ENCODE measurements at regions not wholly inside any gene's neighbourhood (a gene's known extent, or its start where the extent isn't known, plus 50 kb on each side); places are given as distances from the start of the nearest gene placed in this dataset.

DNA sequence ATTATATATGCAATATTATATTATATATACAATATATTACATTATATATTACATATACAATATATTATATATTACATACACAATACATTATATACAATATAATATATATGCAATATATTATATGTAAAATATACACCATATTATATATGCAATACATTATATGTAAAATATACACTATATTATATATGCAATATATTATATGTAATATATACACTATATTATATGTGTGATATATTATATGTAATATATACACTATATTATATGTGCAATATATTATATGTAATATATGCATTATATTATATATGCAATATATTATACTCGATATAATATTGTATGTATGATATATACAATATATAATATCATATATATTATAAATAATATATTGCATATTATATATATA is 457.4 kb downstream of the SMARCA1 start:
- Histone ChIP-seq H3K4me3 (ENCODE audit: low read depth, low read length) (no peak overlapping the region), H3K9ac (ENCODE audit: low read depth, low read length) (no peak overlapping the region), H3K4me1 (ENCODE audit: control insufficient read depth, insufficient read depth, low read length) (no peaks in the 10 kb centered on the region), H3K36me3 (ENCODE audit: control insufficient read depth, insufficient read depth, low read length) (no peaks in the 10 kb centered on the region), H3K27me3 (ENCODE audit: control insufficient read depth, insufficient read depth, low read length) (no peaks in the 10 kb centered on the region), H3K9me3 (ENCODE audit: control insufficient read depth, insufficient read depth, low read length) (no peaks in the 10 kb centered on the region)

DNA sequence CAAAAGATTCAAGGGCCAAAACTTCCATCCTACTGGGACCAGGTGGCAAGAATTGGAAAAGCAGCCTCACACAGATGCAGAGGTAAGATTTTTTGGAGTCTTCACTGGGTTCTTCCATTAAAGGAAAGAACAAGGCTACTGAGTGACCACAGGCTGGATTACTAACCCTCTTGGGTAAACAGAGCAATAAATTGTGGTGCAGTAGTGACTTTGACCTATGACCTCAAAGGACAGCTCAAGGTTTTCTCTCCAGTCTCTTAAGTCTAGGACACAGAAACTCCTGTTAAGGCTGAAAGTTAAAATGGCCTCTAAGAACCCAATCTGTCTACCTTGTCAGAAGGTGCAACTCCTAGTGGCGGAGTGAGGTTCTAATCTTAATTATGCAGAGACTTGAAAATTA is 464.9 kb downstream of the SMARCA1 start:
- Histone ChIP-seq H3K9ac (ENCODE audit: low read depth, low read length) (no peak overlapping the region), H3K4me1 (ENCODE audit: control insufficient read depth, insufficient read depth, low read length) (peaks cover 3% of the 10 kb centered on the region), H3K27me3 (ENCODE audit: control insufficient read depth, insufficient read depth, low read length) (no peaks in the 10 kb centered on the region), H3K9me3 (ENCODE audit: control insufficient read depth, insufficient read depth, low read length) (no peaks in the 10 kb centered on the region), H3K36me3 (ENCODE audit: control insufficient read depth, insufficient read depth, low read length) (no peaks in the 10 kb centered on the region), H3K4me3 (ENCODE audit: low read depth, low read length) (no peak overlapping the region)

DNA sequence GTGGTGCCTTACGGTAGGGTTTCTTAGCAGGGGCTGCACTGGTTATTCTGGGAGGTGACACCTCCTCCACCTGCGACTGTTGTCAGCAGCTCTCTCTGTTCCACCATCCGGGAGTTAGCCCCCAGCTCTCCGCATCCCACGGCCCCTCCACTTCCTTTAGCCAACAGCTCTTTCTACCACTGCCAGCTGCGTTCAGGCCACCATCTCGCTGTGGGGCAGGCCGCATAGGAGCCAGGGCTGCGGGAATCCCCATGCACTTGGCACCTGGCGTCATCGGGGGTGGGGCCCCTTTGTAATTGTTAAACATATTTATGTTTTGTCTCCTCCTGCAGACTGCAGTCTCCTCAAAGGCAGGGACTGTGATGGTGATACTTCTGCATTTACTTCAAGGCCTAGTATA is 480.2 kb downstream of the SMARCA1 start:
- Histone ChIP-seq H3K27me3 (ENCODE audit: control insufficient read depth, insufficient read depth, low read length) (no peaks in the 10 kb centered on the region), H3K4me3 (ENCODE audit: low read depth, low read length) (no peak overlapping the region), H3K4me1 (ENCODE audit: control insufficient read depth, insufficient read depth, low read length) (peaks cover 5% of the 10 kb centered on the region), H3K36me3 (ENCODE audit: control insufficient read depth, insufficient read depth, low read length) (peaks cover 2% of the 10 kb centered on the region), H3K9ac (ENCODE audit: low read depth, low read length) (no peak overlapping the region), H3K9me3 (ENCODE audit: control insufficient read depth, insufficient read depth, low read length) (peaks cover 9% of the 10 kb centered on the region)

- no peak overlapping the region for H3K9ac ChIP-seq (ENCODE audit: low read depth, low read length)
- H3K36me3 ChIP-seq (ENCODE audit: control insufficient read depth, insufficient read depth, low read length) = peaks cover 2% of the 10 kb centered on the region
- peaks cover 6% of the 10 kb centered on the region for H3K4me1 ChIP-seq (ENCODE audit: control insufficient read depth, insufficient read depth, low read length)
- H3K27me3 ChIP-seq (ENCODE audit: control insufficient read depth, insufficient read depth, low read length) = no peaks in the 10 kb centered on the region
- H3K9me3 ChIP-seq (ENCODE audit: control insufficient read depth, insufficient read depth, low read length) = peaks cover 9% of the 10 kb centered on the region
- H3K4me3 ChIP-seq (ENCODE audit: low read depth, low read length) = no peak overlapping the region
Observed at GRCh38 chrX:129041319-129041718, 482.0 kb downstream of the SMARCA1 start.

GRCh38 chrX:129040124-129040523 is 483.2 kb downstream of the SMARCA1 start:
- Histone ChIP-seq H3K27me3 (ENCODE audit: control insufficient read depth, insufficient read depth, low read length) (no peaks in the 10 kb centered on the region), H3K36me3 (ENCODE audit: control insufficient read depth, insufficient read depth, low read length) (peaks cover 2% of the 10 kb centered on the region), H3K9me3 (ENCODE audit: control insufficient read depth, insufficient read depth, low read length) (peaks cover 9% of the 10 kb centered on the region), H3K4me3 (ENCODE audit: low read depth, low read length) (no peak overlapping the region), H3K9ac (ENCODE audit: low read depth, low read length) (no peak overlapping the region), H3K4me1 (ENCODE audit: control insufficient read depth, insufficient read depth, low read length) (peaks cover 6% of the 10 kb centered on the region)

- peaks cover 8% of the 10 kb centered on the region for H3K9me3 ChIP-seq (ENCODE audit: control insufficient read depth, insufficient read depth, low read length)
- no peak overlapping the region for H3K4me3 ChIP-seq (ENCODE audit: low read depth, low read length)
- no peaks in the 10 kb centered on the region for H3K27me3 ChIP-seq (ENCODE audit: control insufficient read depth, insufficient read depth, low read length)
- H3K36me3 ChIP-seq (ENCODE audit: control insufficient read depth, insufficient read depth, low read length) = peaks cover 2% of the 10 kb centered on the region
- no peak overlapping the region for H3K9ac ChIP-seq (ENCODE audit: low read depth, low read length)
- peaks cover 6% of the 10 kb centered on the region for H3K4me1 ChIP-seq (ENCODE audit: control insufficient read depth, insufficient read depth, low read length)
Observed at GRCh38 chrX:129039176-129039575, 484.1 kb downstream of the SMARCA1 start.

GRCh38 chrX:129037389-129037788 is 485.9 kb downstream of the SMARCA1 start:
- no peaks in the 10 kb centered on the region for H3K36me3 ChIP-seq (ENCODE audit: control insufficient read depth, insufficient read depth, low read length)
- H3K9ac ChIP-seq (ENCODE audit: low read depth, low read length) = no peak overlapping the region
- H3K4me3 ChIP-seq (ENCODE audit: low read depth, low read length) = no peak overlapping the region
- H3K4me1 ChIP-seq (ENCODE audit: control insufficient read depth, insufficient read depth, low read length) = peaks cover 6% of the 10 kb centered on the region
- no peaks in the 10 kb centered on the region for H3K9me3 ChIP-seq (ENCODE audit: control insufficient read depth, insufficient read depth, low read length)
- no peaks in the 10 kb centered on the region for H3K27me3 ChIP-seq (ENCODE audit: control insufficient read depth, insufficient read depth, low read length)

- no peak overlapping the region for H3K4me3 ChIP-seq (ENCODE audit: low read depth, low read length)
Observed at GRCh38 chrX:129035180-129035579, 488.1 kb downstream of the SMARCA1 start.

DNA sequence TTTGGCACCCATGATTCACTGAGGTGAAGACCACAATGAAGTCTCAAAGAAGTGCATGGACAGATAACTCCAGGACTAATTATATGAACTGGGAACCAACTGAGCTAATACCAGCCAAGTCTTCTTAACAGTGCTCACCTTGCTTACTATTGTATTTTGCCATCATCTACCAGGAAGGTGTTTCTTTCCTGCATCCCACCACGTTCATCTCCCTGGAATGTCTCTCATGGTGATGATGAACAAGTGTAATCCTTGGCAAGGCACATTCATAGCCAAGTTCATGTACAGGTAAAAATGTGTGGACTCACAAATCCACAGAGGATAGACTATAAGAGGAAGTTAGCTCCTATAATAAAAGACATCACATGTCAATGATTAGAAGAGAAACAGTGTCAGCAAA is 489.1 kb downstream of the SMARCA1 start:
- Histone ChIP-seq H3K9me3 (ENCODE audit: control insufficient read depth, insufficient read depth, low read length) (no peaks in the 10 kb centered on the region), H3K9ac (ENCODE audit: low read depth, low read length) (no peak overlapping the region), H3K27me3 (ENCODE audit: control insufficient read depth, insufficient read depth, low read length) (no peaks in the 10 kb centered on the region), H3K36me3 (ENCODE audit: control insufficient read depth, insufficient read depth, low read length) (no peaks in the 10 kb centered on the region), H3K4me1 (ENCODE audit: control insufficient read depth, insufficient read depth, low read length) (peaks cover 6% of the 10 kb centered on the region), H3K4me3 (ENCODE audit: low read depth, low read length) (no peak overlapping the region)

More at GRCh38 chrX:129035180-129035579, 488.1 kb downstream of the SMARCA1 start:
- no peak overlapping the region for H3K9ac ChIP-seq (ENCODE audit: low read depth, low read length)
- no peaks in the 10 kb centered on the region for H3K9me3 ChIP-seq (ENCODE audit: control insufficient read depth, insufficient read depth, low read length)
- peaks cover 6% of the 10 kb centered on the region for H3K4me1 ChIP-seq (ENCODE audit: control insufficient read depth, insufficient read depth, low read length)
- no peaks in the 10 kb centered on the region for H3K27me3 ChIP-seq (ENCODE audit: control insufficient read depth, insufficient read depth, low read length)
- no peaks in the 10 kb centered on the region for H3K36me3 ChIP-seq (ENCODE audit: control insufficient read depth, insufficient read depth, low read length)

GRCh38 chrX:129026202-129026601 is 497.1 kb downstream of the SMARCA1 start:
- no peak overlapping the region for H3K9ac ChIP-seq (ENCODE audit: low read depth, low read length)
- peaks cover 5% of the 10 kb centered on the region for H3K4me1 ChIP-seq (ENCODE audit: control insufficient read depth, insufficient read depth, low read length)
- no peaks in the 10 kb centered on the region for H3K36me3 ChIP-seq (ENCODE audit: control insufficient read depth, insufficient read depth, low read length)
- no peaks in the 10 kb centered on the region for H3K9me3 ChIP-seq (ENCODE audit: control insufficient read depth, insufficient read depth, low read length)
- H3K4me3 ChIP-seq (ENCODE audit: low read depth, low read length) = no peak overlapping the region
- no peaks in the 10 kb centered on the region for H3K27me3 ChIP-seq (ENCODE audit: control insufficient read depth, insufficient read depth, low read length)

- Histone ChIP-seq H3K9me3 (ENCODE audit: control insufficient read depth, insufficient read depth, low read length) (no peaks in the 10 kb centered on the region), H3K9ac (ENCODE audit: low read depth, low read length) (no peak overlapping the region), H3K4me1 (ENCODE audit: control insufficient read depth, insufficient read depth, low read length) (peaks cover 5% of the 10 kb centered on the region), H3K27me3 (ENCODE audit: control insufficient read depth, insufficient read depth, low read length) (no peaks in the 10 kb centered on the region), H3K36me3 (ENCODE audit: control insufficient read depth, insufficient read depth, low read length) (no peaks in the 10 kb centered on the region), H3K4me3 (ENCODE audit: low read depth, low read length) (no peak overlapping the region)
Observed at GRCh38 chrX:129025376-129025775, 497.9 kb downstream of the SMARCA1 start.

GRCh38 chrX:129019412-129019811 is 503.9 kb downstream of the SMARCA1 start:
- H3K4me3 ChIP-seq (ENCODE audit: low read depth, low read length) = no peak overlapping the region
- H3K27me3 ChIP-seq (ENCODE audit: control insufficient read depth, insufficient read depth, low read length) = no peaks in the 10 kb centered on the region
- H3K9ac ChIP-seq (ENCODE audit: low read depth, low read length) = no peak overlapping the region
- H3K36me3 ChIP-seq (ENCODE audit: control insufficient read depth, insufficient read depth, low read length) = no peaks in the 10 kb centered on the region
- H3K9me3 ChIP-seq (ENCODE audit: control insufficient read depth, insufficient read depth, low read length) = no peaks in the 10 kb centered on the region
- peaks cover 4% of the 10 kb centered on the region for H3K4me1 ChIP-seq (ENCODE audit: control insufficient read depth, insufficient read depth, low read length)

- Histone ChIP-seq H3K27me3 (ENCODE audit: control insufficient read depth, insufficient read depth, low read length) (no peaks in the 10 kb centered on the region), H3K9ac (ENCODE audit: low read depth, low read length) (no peak overlapping the region), H3K4me1 (ENCODE audit: control insufficient read depth, insufficient read depth, low read length) (peaks cover 6% of the 10 kb centered on the region), H3K9me3 (ENCODE audit: control insufficient read depth, insufficient read depth, low read length) (no peaks in the 10 kb centered on the region), H3K36me3 (ENCODE audit: control insufficient read depth, insufficient read depth, low read length) (no peaks in the 10 kb centered on the region), H3K4me3 (ENCODE audit: low read depth, low read length) (no peak overlapping the region)
Observed at GRCh38 chrX:129015381-129015780, 507.9 kb downstream of the SMARCA1 start.

Measured in iPS-15b (cell line).